AG08396 (cell line): ENCODE measurements at regions not wholly inside any gene's neighbourhood (a gene's known extent, or its start where the extent isn't known, plus 50 kb on each side); places are given as distances from the start of the nearest gene placed in this dataset.

Experiments used
- DNase-seq: peaks from one replicate; pipeline ENCODE4 v3.0.0; 2012; ENCODE audit warnings: low spot score, mixed read lengths

- no peak for DNase-seq
Observed at GRCh38 chr11:130641876-130642275, 193.4 kb downstream of the ADAMTS15 start.

GRCh38 chr11:130642994-130643393 lies 194.5 kb downstream of the ADAMTS15 start:
- DNase-seq = no peak

GRCh38 chr11:130644187-130644586 lies 195.7 kb downstream of the ADAMTS15 start:
- DNase-seq = no peak

GRCh38 chr11:130645164-130645842 lies 196.9 kb downstream of the ADAMTS15 start:
- no peak for DNase-seq

GRCh38 chr11:130645843-130646197 lies 197.4 kb downstream of the ADAMTS15 start:
- no peak for DNase-seq

- no peak for DNase-seq
Observed at GRCh38 chr11:130646881-130647280, 198.4 kb downstream of the ADAMTS15 start.

GRCh38 chr11:130647371-130647770 lies 198.9 kb downstream of the ADAMTS15 start:
- DNase-seq = no peak

- no peak for DNase-seq
Observed at GRCh38 chr11:130649801-130650200, 201.4 kb downstream of the ADAMTS15 start.

GRCh38 chr11:130650456-130651030 lies 202.1 kb downstream of the ADAMTS15 start:
- no peak for DNase-seq

GRCh38 chr11:130651066-130651855 lies 202.8 kb downstream of the ADAMTS15 start:
- no peak for DNase-seq

GRCh38 chr11:130652671-130653335 lies 204.4 kb downstream of the ADAMTS15 start:
- DNase-seq = peak; percentile 60

GRCh38 chr11:130653838-130654636 lies 205.6 kb downstream of the ADAMTS15 start:
- peak; percentile 74 for DNase-seq

GRCh38 chr11:130655300-130655699 lies 206.9 kb downstream of the ADAMTS15 start:
- no peak for DNase-seq

- DNase-seq = no peak
Observed at GRCh38 chr11:130666781-130667251, 218.4 kb downstream of the ADAMTS15 start.

- no peak for DNase-seq
Observed at GRCh38 chr11:130668751-130669150, 220.3 kb downstream of the ADAMTS15 start.

- DNase-seq = no peak
Observed at GRCh38 chr11:130670200-130670599, 221.8 kb downstream of the ADAMTS15 start.

- DNase-seq = peak; percentile 74
Observed at GRCh38 chr11:130671801-130672700, 223.6 kb downstream of the ADAMTS15 start.

GRCh38 chr11:130672911-130673310 lies 224.5 kb downstream of the ADAMTS15 start:
- no peak for DNase-seq

GRCh38 chr11:130673698-130674097 lies 225.3 kb downstream of the ADAMTS15 start:
- DNase-seq = no peak

- DNase-seq = no peak
Observed at GRCh38 chr11:130674686-130675308, 226.4 kb downstream of the ADAMTS15 start.
